Ishikawa (cell line): ENCODE measurements at regions not wholly inside any gene's neighbourhood (a gene's known extent, or its start where the extent isn't known, plus 50 kb on each side); places are given as distances from the start of the nearest gene placed in this dataset.

ENCODE experiments used
- CEBPB ChIP-seq: IDR thresholded peaks from 2 replicates; pipeline ENCODE4 v1.6.1; 2012
- CREB1 ChIP-seq: IDR thresholded peaks from 2 replicates; pipeline ENCODE4 v1.6.1; 2012; ENCODE audit warnings: low read depth
- EGR1 ChIP-seq: IDR thresholded peaks from 2 replicates; pipeline ENCODE4 v1.6.1; 2012
- EP300 ChIP-seq: IDR thresholded peaks from 2 replicates; pipeline ENCODE4 v1.6.1; 2012; ENCODE audit warnings: borderline replicate concordance
- FOXM1 ChIP-seq: IDR thresholded peaks from 2 replicates; pipeline ENCODE4 v1.6.1; 2012; ENCODE audit warnings: low read depth, borderline replicate concordance
- MAX ChIP-seq: IDR thresholded peaks from 2 replicates; pipeline ENCODE4 v1.6.1; 2012
- NFIC ChIP-seq: IDR thresholded peaks from 2 replicates; pipeline ENCODE4 v1.6.1; 2012
- RAD21 ChIP-seq: IDR thresholded peaks from 2 replicates; pipeline ENCODE4 v1.6.1; 2012; ENCODE audit warnings: low read depth
- REST ChIP-seq: IDR thresholded peaks from 2 replicates; pipeline ENCODE4 v1.6.1; 2012; ENCODE audit warnings: low read depth, mild to moderate bottlenecking
- TAF1 ChIP-seq: IDR thresholded peaks from 2 replicates; pipeline ENCODE4 v1.6.1; 2012; ENCODE audit warnings: low read depth, mild to moderate bottlenecking
- TCF12 ChIP-seq: IDR thresholded peaks from 2 replicates; pipeline ENCODE4 v1.6.1; 2012; ENCODE audit warnings: low read depth
- TEAD4 ChIP-seq: IDR thresholded peaks from 2 replicates; pipeline ENCODE4 v1.6.1; 2012
- YY1 ChIP-seq: IDR thresholded peaks from 2 replicates; pipeline ENCODE4 v1.6.1; 2012; ENCODE audit warnings: low read depth
- ZBTB7A ChIP-seq: IDR thresholded peaks from 2 replicates; pipeline ENCODE4 v1.6.1; 2012; ENCODE audit warnings: low read depth
- TF ChIP-seq, protein P1 (sequence below): IDR thresholded peaks from 2 replicates; pipeline ENCODE4 v1.6.1; 2012

DNA sequence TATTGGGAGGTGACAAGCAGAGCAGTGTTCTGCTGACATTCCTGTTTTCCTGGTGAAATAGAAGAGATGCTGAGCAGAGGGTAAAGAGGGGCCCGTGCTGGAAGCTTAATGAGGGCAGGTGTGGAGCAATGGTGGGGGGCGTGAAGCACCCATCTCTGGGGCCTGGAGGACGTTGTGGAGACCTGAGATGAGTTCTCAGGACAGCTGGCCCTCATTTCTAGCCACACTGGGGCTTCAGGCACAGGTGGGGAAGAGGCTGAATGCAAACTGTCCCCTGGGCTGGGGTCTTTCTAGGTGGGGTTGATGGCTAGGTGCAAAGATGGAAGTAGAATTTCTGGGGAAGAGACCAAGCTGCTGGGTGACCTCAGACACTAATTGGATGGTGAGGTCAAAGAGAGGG, 274.2 kb upstream of the TCERG1L start:
- TF ChIP-seq MAX (no peak), CEBPB (no peak), YY1 (no peak), ZBTB7A (no peak), FOXM1 (no peak), RAD21 (no peak), TCF12 (no peak), CREB1 (no peak), NFIC (no peak), EGR1 (no peak), TEAD4 (no peak)
- TF ChIP-seq, protein P1, sequence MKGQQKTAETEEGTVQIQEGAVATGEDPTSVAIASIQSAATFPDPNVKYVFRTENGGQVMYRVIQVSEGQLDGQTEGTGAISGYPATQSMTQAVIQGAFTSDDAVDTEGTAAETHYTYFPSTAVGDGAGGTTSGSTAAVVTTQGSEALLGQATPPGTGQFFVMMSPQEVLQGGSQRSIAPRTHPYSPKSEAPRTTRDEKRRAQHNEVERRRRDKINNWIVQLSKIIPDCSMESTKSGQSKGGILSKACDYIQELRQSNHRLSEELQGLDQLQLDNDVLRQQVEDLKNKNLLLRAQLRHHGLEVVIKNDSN, result no peak

- no peak for TF ChIP-seq CREB1
- no peak for TF ChIP-seq TAF1
- TF ChIP-seq EGR1, result no peak
- no peak for TF ChIP-seq ZBTB7A
- no peak for TF ChIP-seq TCF12
- TF ChIP-seq CEBPB, result no peak
- no peak for TF ChIP-seq MAX
- TF ChIP-seq EP300, result no peak
- TF ChIP-seq TEAD4, result no peak
- no peak for TF ChIP-seq RAD21
- TF ChIP-seq, protein P1, result no peak
- TF ChIP-seq NFIC, result no peak
These were observed 275.4 kb upstream of the TCERG1L start for GRCh38 chr10:131586958-131587357.

DNA sequence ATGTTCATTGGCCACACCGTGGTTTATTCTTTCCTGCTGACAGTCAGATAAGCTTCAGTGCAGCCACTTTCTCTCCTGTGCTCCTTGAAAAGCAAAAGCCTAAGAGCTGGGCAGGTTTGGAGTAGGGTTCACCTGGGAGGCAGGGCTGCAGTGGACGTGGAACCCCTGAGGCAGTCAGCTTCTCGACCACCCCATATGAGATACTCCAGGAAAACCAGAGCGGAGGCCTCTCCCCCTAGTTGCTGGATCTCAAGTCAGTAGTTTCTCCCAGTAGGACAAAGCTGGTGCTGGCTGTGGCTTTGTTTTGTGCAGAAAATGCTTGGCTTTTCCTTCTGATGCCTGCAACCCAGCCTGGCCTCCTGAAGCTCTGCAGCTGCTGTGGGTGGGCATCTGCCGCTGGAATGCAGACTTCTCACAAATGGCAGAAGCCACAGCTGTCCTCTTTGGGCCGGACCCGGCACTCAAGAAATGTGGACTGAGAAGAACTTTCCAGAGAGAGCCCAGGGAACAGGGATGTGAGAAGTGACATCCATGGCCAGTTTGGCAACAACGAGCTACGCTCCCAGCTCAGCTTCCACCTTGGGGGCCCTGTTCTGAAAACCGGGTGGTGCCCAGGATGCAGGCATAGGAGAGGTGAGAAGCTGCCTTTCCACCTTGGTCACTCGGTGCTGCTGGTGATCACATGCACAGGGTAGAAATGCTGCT, 276.6 kb upstream of the TCERG1L start:
- TF ChIP-seq YY1 (no peak), CEBPB (no peak), FOXM1 (no peak), ZBTB7A (no peak), TCF12 (no peak), EGR1 (no peak), MAX (no peak), REST (no peak), CREB1 (no peak), EP300 (no peak)

DNA sequence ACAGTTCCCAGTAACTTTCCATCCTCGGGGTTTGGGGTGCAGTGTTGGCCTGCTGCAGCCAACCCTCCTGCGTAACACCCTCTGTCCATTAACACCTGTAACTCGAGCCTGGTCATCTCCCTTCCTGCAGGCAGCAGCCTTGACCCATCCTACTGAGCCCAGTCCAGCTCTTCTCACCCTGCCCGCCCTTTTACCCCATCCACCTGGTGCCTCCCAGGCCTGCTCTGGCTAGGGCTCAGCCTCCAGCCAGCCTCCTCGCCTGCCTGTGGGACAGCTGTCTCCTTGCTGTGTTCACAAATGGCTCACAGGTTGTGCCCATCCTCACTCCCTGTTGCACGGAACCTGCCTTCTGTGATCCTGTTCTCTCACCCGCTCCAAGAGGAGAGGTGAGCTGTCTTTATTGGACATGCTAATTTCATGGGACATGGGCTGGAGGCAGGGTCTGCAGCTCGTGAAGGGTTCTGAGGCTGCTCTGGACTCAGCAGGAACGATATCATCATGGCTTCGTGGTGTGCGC, 277.2 kb upstream of the TCERG1L start:
- TF ChIP-seq TAF1 (no peak), CEBPB (no peak), TEAD4 (no peak), MAX (no peak), REST (no peak), EGR1 (no peak), CREB1 (no peak), FOXM1 (no peak), TCF12 (no peak), NFIC (no peak), RAD21 (no peak), YY1 (no peak), ZBTB7A (no peak), EP300 (no peak)
- TF ChIP-seq, protein P1, result no peak

- TF ChIP-seq EP300 (no peak), YY1 (no peak), RAD21 (no peak), ZBTB7A (no peak), FOXM1 (no peak), TEAD4 (no peak), TCF12 (no peak), CREB1 (no peak), REST (no peak), CEBPB (no peak), EGR1 (no peak), TAF1 (no peak), NFIC (no peak), MAX (no peak)
- TF ChIP-seq, protein P1, result no peak
These were observed 279.0 kb upstream of the TCERG1L start for GRCh38 chr10:131590567-131590966.
